ENCODE measurements at regions not wholly inside any gene's neighbourhood (a gene's known extent, or its start where the extent isn't known, plus 50 kb on each side); places are given as distances from the start of the nearest gene placed in this dataset.

- no peak for DNase-seq (ENCODE audit: low read depth, low spot score)
Observed at GRCh38 chr18:60976976-60977375, 356.3 kb upstream of the CDH20 start.

- DNase-seq (ENCODE audit: low read depth, low spot score) = peak; percentile 21
Observed at GRCh38 chr18:60978338-60978737, 354.9 kb upstream of the CDH20 start.

- no peak for DNase-seq (ENCODE audit: low read depth, low spot score)
Observed at GRCh38 chr18:60980422-60981005, 352.7 kb upstream of the CDH20 start.

- DNase-seq (ENCODE audit: low read depth, low spot score) = no peak
Observed at GRCh38 chr18:60981682-60982328, 351.4 kb upstream of the CDH20 start.

GRCh38 chr18:60982329-60982695 lies 350.9 kb upstream of the CDH20 start:
- DNase-seq (ENCODE audit: low read depth, low spot score) = no peak

GRCh38 chr18:60982928-60983327 lies 350.3 kb upstream of the CDH20 start:
- no peak for DNase-seq (ENCODE audit: low read depth, low spot score)

GRCh38 chr18:60984510-60984909 lies 348.7 kb upstream of the CDH20 start:
- no peak for DNase-seq (ENCODE audit: low read depth, low spot score)

GRCh38 chr18:60987963-60988362 lies 345.3 kb upstream of the CDH20 start:
- DNase-seq (ENCODE audit: low read depth, low spot score) = no peak

- DNase-seq (ENCODE audit: low read depth, low spot score) = no peak
Observed at GRCh38 chr18:60996326-60996725, 336.9 kb upstream of the CDH20 start.

- DNase-seq (ENCODE audit: low read depth, low spot score) = no peak
Observed at GRCh38 chr18:60996822-60997221, 336.4 kb upstream of the CDH20 start.

- no peak for DNase-seq (ENCODE audit: low read depth, low spot score)
Observed at GRCh38 chr18:61001138-61001537, 332.1 kb upstream of the CDH20 start.

- no peak for DNase-seq (ENCODE audit: low read depth, low spot score)
Observed at GRCh38 chr18:61006687-61007224, 326.5 kb upstream of the CDH20 start.

GRCh38 chr18:61019338-61020301 lies 313.6 kb upstream of the CDH20 start:
- no peak for DNase-seq (ENCODE audit: low read depth, low spot score)

- no peak for DNase-seq (ENCODE audit: low read depth, low spot score)
Observed at GRCh38 chr18:61025596-61025995, 307.6 kb upstream of the CDH20 start.

GRCh38 chr18:61031626-61032025 lies 301.6 kb upstream of the CDH20 start:
- no peak for DNase-seq (ENCODE audit: low read depth, low spot score)

- no peak for DNase-seq (ENCODE audit: low read depth, low spot score)
Observed at GRCh38 chr18:61034580-61034979, 298.6 kb upstream of the CDH20 start.

- DNase-seq (ENCODE audit: low read depth, low spot score) = no peak
Observed at GRCh38 chr18:61039251-61039650, 294.0 kb upstream of the CDH20 start.

GRCh38 chr18:61047794-61048193 lies 285.4 kb upstream of the CDH20 start:
- no peak for DNase-seq (ENCODE audit: low read depth, low spot score)

GRCh38 chr18:61057443-61057842 lies 275.8 kb upstream of the CDH20 start:
- no peak for DNase-seq (ENCODE audit: low read depth, low spot score)

- no peak for DNase-seq (ENCODE audit: low read depth, low spot score)
Observed at GRCh38 chr18:61062258-61062657, 271.0 kb upstream of the CDH20 start.

- DNase-seq (ENCODE audit: low read depth, low spot score) = no peak
Observed at GRCh38 chr18:61064911-61065310, 268.3 kb upstream of the CDH20 start.

- no peak for DNase-seq (ENCODE audit: low read depth, low spot score)
Observed at GRCh38 chr18:61076986-61077385, 256.2 kb upstream of the CDH20 start.

Measured in smooth muscle cell of the brain vasculature (primary cell).